ENCODE measurements at regions not wholly inside any gene's neighbourhood (a gene's known extent, or its start where the extent isn't known, plus 50 kb on each side); places are given as distances from the start of the nearest gene placed in this dataset.

- TF ChIP-seq, protein P1, sequence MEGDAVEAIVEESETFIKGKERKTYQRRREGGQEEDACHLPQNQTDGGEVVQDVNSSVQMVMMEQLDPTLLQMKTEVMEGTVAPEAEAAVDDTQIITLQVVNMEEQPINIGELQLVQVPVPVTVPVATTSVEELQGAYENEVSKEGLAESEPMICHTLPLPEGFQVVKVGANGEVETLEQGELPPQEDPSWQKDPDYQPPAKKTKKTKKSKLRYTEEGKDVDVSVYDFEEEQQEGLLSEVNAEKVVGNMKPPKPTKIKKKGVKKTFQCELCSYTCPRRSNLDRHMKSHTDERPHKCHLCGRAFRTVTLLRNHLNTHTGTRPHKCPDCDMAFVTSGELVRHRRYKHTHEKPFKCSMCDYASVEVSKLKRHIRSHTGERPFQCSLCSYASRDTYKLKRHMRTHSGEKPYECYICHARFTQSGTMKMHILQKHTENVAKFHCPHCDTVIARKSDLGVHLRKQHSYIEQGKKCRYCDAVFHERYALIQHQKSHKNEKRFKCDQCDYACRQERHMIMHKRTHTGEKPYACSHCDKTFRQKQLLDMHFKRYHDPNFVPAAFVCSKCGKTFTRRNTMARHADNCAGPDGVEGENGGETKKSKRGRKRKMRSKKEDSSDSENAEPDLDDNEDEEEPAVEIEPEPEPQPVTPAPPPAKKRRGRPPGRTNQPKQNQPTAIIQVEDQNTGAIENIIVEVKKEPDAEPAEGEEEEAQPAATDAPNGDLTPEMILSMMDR (IDR thresholded peaks at IDR 0.05; ENCODE audit: insufficient read depth, low read length, poor library complexity, severe bottlenecking): no peak
- H3K27me3 ChIP-seq (ENCODE audit: control insufficient read depth, insufficient read depth, low read length): no peaks in the 10 kb centered on the region
- H3K36me3 ChIP-seq (ENCODE audit: control insufficient read depth, insufficient read depth, low read length): no peaks in the 10 kb centered on the region
- no peak overlapping the region for H3K4me3 ChIP-seq (ENCODE audit: low read depth, low read length)
- DNase-seq (ENCODE audit: low read depth): no peak
These were observed 365.2 kb upstream of the MPDZ start for GRCh38 chr9:13644675-13645074.

- Histone ChIP-seq H3K27me3 (ENCODE audit: control insufficient read depth, insufficient read depth, low read length) (no peaks in the 10 kb centered on the region), H3K4me3 (ENCODE audit: low read depth, low read length) (no peak overlapping the region), H3K36me3 (ENCODE audit: control insufficient read depth, insufficient read depth, low read length) (no peaks in the 10 kb centered on the region)
- no peak for DNase-seq (ENCODE audit: low read depth)
- TF ChIP-seq, protein P1 (IDR thresholded peaks at IDR 0.05; ENCODE audit: insufficient read depth, low read length, poor library complexity, severe bottlenecking): no peak
These were observed 363.2 kb upstream of the MPDZ start for GRCh38 chr9:13642646-13643045.

- no peaks in the 10 kb centered on the region for H3K36me3 ChIP-seq (ENCODE audit: control insufficient read depth, insufficient read depth, low read length)
- TF ChIP-seq, protein P1 (IDR thresholded peaks at IDR 0.05; ENCODE audit: insufficient read depth, low read length, poor library complexity, severe bottlenecking): no peak
- H3K4me3 ChIP-seq (ENCODE audit: low read depth, low read length): no peak overlapping the region
- no peaks in the 10 kb centered on the region for H3K27me3 ChIP-seq (ENCODE audit: control insufficient read depth, insufficient read depth, low read length)
- DNase-seq (ENCODE audit: low read depth): no peak
These were observed 349.6 kb upstream of the MPDZ start for GRCh38 chr9:13629067-13629466.

- no peaks in the 10 kb centered on the region for H3K27me3 ChIP-seq (ENCODE audit: control insufficient read depth, insufficient read depth, low read length)
- H3K4me3 ChIP-seq (ENCODE audit: low read depth, low read length): no peak overlapping the region
- DNase-seq (ENCODE audit: low read depth): no peak
- TF ChIP-seq, protein P1 (IDR thresholded peaks at IDR 0.05; ENCODE audit: insufficient read depth, low read length, poor library complexity, severe bottlenecking): no peak
- H3K36me3 ChIP-seq (ENCODE audit: control insufficient read depth, insufficient read depth, low read length): no peaks in the 10 kb centered on the region
These were observed 349.0 kb upstream of the MPDZ start for GRCh38 chr9:13628526-13628925.

GRCh38 chr9:13627502-13627901, 348.0 kb upstream of the MPDZ start:
- H3K4me3 ChIP-seq (ENCODE audit: low read depth, low read length): no peak overlapping the region
- TF ChIP-seq, protein P1 (IDR thresholded peaks at IDR 0.05; ENCODE audit: insufficient read depth, low read length, poor library complexity, severe bottlenecking): no peak
- no peaks in the 10 kb centered on the region for H3K27me3 ChIP-seq (ENCODE audit: control insufficient read depth, insufficient read depth, low read length)
- H3K36me3 ChIP-seq (ENCODE audit: control insufficient read depth, insufficient read depth, low read length): no peaks in the 10 kb centered on the region
- DNase-seq (ENCODE audit: low read depth): no peak

DNA sequence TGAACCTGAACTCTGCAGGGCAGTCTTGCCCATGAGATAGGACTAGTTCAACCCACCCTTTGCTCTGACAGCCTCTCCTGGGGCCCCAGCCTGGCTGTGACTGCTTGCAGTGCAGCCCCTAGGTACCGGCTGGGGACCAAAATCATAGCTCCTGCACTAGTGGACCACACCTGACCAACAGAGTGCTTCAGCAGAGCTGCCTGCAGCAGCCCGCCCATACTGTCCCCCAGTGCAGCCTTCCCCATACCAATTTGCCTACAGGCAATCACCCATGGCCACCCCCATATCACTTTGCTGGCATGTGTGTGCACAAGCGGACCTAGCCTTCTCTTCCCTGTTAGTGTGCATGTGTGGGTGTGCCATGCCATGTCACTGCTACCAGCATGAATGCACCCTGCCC, 347.6 kb upstream of the MPDZ start:
- no peaks in the 10 kb centered on the region for H3K36me3 ChIP-seq (ENCODE audit: control insufficient read depth, insufficient read depth, low read length)
- no peak overlapping the region for H3K4me3 ChIP-seq (ENCODE audit: low read depth, low read length)
- TF ChIP-seq, protein P1 (IDR thresholded peaks at IDR 0.05; ENCODE audit: insufficient read depth, low read length, poor library complexity, severe bottlenecking): no peak
- DNase-seq (ENCODE audit: low read depth): no peak
- H3K27me3 ChIP-seq (ENCODE audit: control insufficient read depth, insufficient read depth, low read length): no peaks in the 10 kb centered on the region

All from kidney epithelial cell (primary cell).